HepG2 (cell line): ENCODE measurements at regions not wholly inside any gene's neighbourhood (a gene's known extent, or its start where the extent isn't known, plus 50 kb on each side); places are given as distances from the start of the nearest gene placed in this dataset.

Source experiments
- ASH2L ChIP-seq: fragments of 300-600, 200-600 bp; sonication (generic); IDR thresholded peaks from 2 replicates; pipeline ENCODE4 v1.7.0; 2017; ENCODE audit warnings: low read depth, mild to moderate bottlenecking, moderate library complexity, mixed read lengths, low read length; ENCODE audit not compliant: insufficient read length
- ATF3 ChIP-seq: sonication (generic); formaldehyde crosslinking; IDR thresholded peaks from 2 replicates; pipeline ENCODE4 v1.4.0; 2020; ENCODE audit warnings: missing genetic modification reagents
- FOXM1 ChIP-seq: sonication (generic); formaldehyde crosslinking; IDR thresholded peaks from 2 replicates; pipeline ENCODE4 v1.5.0; 2020; ENCODE audit warnings: missing genetic modification reagents
- FOXO1 ChIP-seq: sonication (generic); formaldehyde crosslinking; IDR thresholded peaks from 2 replicates; pipeline ENCODE4 v1.4.0; 2020; ENCODE audit warnings: missing genetic modification reagents
- GMEB1 ChIP-seq: sonication (generic); formaldehyde crosslinking; IDR thresholded peaks from 2 replicates; pipeline ENCODE4 v1.5.1; 2020; ENCODE audit warnings: missing genetic modification reagents, mild to moderate bottlenecking, borderline replicate concordance
- ZFP41 ChIP-seq: sonication (generic); formaldehyde crosslinking; IDR thresholded peaks from 2 replicates; pipeline ENCODE4 v1.4.0; 2020; ENCODE audit warnings: mild to moderate bottlenecking, missing genetic modification reagents, borderline replicate concordance
- ZNF232 ChIP-seq: sonication (generic); formaldehyde crosslinking; IDR thresholded peaks from 2 replicates; pipeline ENCODE4 v1.4.0; 2020; ENCODE audit warnings: missing genetic modification reagents, borderline replicate concordance
- ZNF816 ChIP-seq: sonication (generic); formaldehyde crosslinking; IDR thresholded peaks from 2 replicates; pipeline ENCODE4 v1.8.0; 2022; ENCODE audit warnings: missing genetic modification reagents, mild to moderate bottlenecking, borderline replicate concordance

- TF ChIP-seq ZFP41 (CRISPR knock-in tag) (no peak), ZNF232 (CRISPR knock-in tag) (no peak), ATF3 (CRISPR knock-in tag) (no peak), GMEB1 (CRISPR knock-in tag) (no peak), FOXM1 (CRISPR knock-in tag) (no peak), FOXO1 (CRISPR knock-in tag) (no peak), ZNF816 (no peak), ASH2L (no peak)
Measured at GRCh38 chr1:232561381-232561780, 68.6 kb downstream of the SIPA1L2 start.
